ENCODE measurements at regions not wholly inside any gene's neighbourhood (a gene's known extent, or its start where the extent isn't known, plus 50 kb on each side); places are given as distances from the start of the nearest gene placed in this dataset.

GRCh38 chrX:22404297-22404696 lies 131.6 kb downstream of the CBLL2 start:
- Histone ChIP-seq H3K4me3 (ENCODE audit: low read length) (no peak overlapping the region), H3K36me3 (ENCODE audit: control insufficient read depth, insufficient read depth, low read length) (no peaks in the 10 kb centered on the region), H3K27ac (ENCODE audit: low read depth, low read length) (no peak overlapping the region), H3K4me1 (ENCODE audit: control insufficient read depth, insufficient read depth, low read length) (no peaks in the 10 kb centered on the region), H3K9me3 (ENCODE audit: control insufficient read depth, low read length) (no peaks in the 10 kb centered on the region), H3K9ac (ENCODE audit: extremely low read depth, low read length, poor library complexity, severe bottlenecking) (no peak overlapping the region), H3K27me3 (ENCODE audit: control insufficient read depth, insufficient read depth, low read length, poor library complexity, severe bottlenecking) (no peaks in the 10 kb centered on the region)
- H3K9me3 Mint-ChIP-seq: no peaks in the 10 kb centered on the region
- no peak overlapping the region for H3K4me3 Mint-ChIP-seq
- DNase-seq: no peak
- whole genome bisulfite sequencing, 2 experiments (ENCODE audit: insufficient coverage in 1 of 2, insufficient read length in 1 of 2): 96% methylated on average over 3 of the region's 3 CpGs; no CpG with 5 or more reads in 1 of the 2 experiments
- TF ChIP-seq, protein P1, sequence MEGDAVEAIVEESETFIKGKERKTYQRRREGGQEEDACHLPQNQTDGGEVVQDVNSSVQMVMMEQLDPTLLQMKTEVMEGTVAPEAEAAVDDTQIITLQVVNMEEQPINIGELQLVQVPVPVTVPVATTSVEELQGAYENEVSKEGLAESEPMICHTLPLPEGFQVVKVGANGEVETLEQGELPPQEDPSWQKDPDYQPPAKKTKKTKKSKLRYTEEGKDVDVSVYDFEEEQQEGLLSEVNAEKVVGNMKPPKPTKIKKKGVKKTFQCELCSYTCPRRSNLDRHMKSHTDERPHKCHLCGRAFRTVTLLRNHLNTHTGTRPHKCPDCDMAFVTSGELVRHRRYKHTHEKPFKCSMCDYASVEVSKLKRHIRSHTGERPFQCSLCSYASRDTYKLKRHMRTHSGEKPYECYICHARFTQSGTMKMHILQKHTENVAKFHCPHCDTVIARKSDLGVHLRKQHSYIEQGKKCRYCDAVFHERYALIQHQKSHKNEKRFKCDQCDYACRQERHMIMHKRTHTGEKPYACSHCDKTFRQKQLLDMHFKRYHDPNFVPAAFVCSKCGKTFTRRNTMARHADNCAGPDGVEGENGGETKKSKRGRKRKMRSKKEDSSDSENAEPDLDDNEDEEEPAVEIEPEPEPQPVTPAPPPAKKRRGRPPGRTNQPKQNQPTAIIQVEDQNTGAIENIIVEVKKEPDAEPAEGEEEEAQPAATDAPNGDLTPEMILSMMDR (conservative IDR thresholded peaks at IDR 0.05): no peak
- H3K27me3 Mint-ChIP-seq (ENCODE audit: insufficient read depth): no peaks in the 10 kb centered on the region
- H3K27ac Mint-ChIP-seq: no peak overlapping the region
- H3K36me3 Mint-ChIP-seq (ENCODE audit: low read depth): no peaks in the 10 kb centered on the region
- no peaks in the 10 kb centered on the region for H3K4me1 Mint-ChIP-seq

DNA sequence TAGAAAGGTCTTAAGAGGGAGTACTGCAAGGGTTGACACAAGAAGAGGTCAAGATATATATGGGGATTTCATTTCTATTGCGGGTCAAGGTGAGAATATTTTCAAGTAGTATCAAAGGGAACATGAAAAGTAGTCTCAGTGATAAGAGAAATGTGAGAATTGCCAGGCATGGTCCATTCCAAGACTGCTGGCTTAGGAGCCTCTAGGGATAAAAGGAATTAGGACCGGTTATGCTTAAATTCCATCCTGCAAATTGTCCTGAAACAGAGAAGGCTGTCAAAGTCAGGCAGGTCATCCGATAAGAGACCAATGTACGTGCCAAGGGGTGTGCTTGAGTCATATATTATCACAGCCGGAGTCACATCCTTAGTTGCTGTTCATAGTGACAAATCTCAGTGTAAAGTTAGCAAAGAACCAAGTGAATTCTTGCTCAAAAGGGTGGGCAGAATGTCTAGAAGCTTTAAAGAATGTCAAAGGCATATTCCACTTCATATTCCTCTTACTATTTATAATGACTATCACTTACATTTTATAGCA lies 133.6 kb downstream of the CBLL2 start:
- TF ChIP-seq, protein P1 (conservative IDR thresholded peaks at IDR 0.05): no peak
- Mint-ChIP-seq H3K4me3 (no peak overlapping the region), H3K4me1 (no peaks in the 10 kb centered on the region), H3K36me3 (ENCODE audit: low read depth) (no peaks in the 10 kb centered on the region), H3K27me3 (ENCODE audit: insufficient read depth) (no peaks in the 10 kb centered on the region), H3K9me3 (no peaks in the 10 kb centered on the region), H3K27ac (no peak overlapping the region)
- Histone ChIP-seq H3K4me3 (ENCODE audit: low read length) (no peak overlapping the region), H3K27me3 (ENCODE audit: control insufficient read depth, insufficient read depth, low read length, poor library complexity, severe bottlenecking) (no peaks in the 10 kb centered on the region), H3K9me3 (ENCODE audit: control insufficient read depth, low read length) (no peaks in the 10 kb centered on the region), H3K27ac (ENCODE audit: low read depth, low read length) (no peak overlapping the region), H3K9ac (ENCODE audit: extremely low read depth, low read length, poor library complexity, severe bottlenecking) (no peak overlapping the region), H3K36me3 (ENCODE audit: control insufficient read depth, insufficient read depth, low read length) (no peaks in the 10 kb centered on the region), H3K4me1 (ENCODE audit: control insufficient read depth, insufficient read depth, low read length) (no peaks in the 10 kb centered on the region)
- no peak for DNase-seq
- WGBS, 2 experiments (ENCODE audit: insufficient coverage in 1 of 2, insufficient read length in 1 of 2): 94% methylated on average over 2 to 5 of the region's 5 CpGs

DNA sequence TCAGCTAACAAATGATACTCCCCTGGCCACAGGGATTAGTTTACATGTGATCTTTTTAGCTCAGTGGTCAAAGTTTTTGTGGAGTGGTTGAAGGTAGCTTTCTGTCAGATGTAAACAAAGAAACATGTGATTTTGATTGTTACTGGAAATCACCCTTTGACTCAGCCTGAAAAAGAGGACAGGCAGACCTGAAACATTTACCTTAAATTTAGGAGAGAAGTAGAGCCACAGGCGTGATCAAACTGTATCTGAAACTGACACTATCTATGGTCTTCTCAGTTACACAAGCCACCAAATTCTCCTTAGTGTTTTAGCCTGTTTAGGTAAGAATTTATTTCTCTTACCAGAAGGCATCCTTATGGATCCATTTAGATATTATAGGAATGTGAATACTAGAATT lies 136.7 kb downstream of the CBLL2 start:
- Histone ChIP-seq H3K4me3 (ENCODE audit: low read length) (no peak overlapping the region), H3K9ac (ENCODE audit: extremely low read depth, low read length, poor library complexity, severe bottlenecking) (no peak overlapping the region), H3K27me3 (ENCODE audit: control insufficient read depth, insufficient read depth, low read length, poor library complexity, severe bottlenecking) (no peaks in the 10 kb centered on the region), H3K36me3 (ENCODE audit: control insufficient read depth, insufficient read depth, low read length) (no peaks in the 10 kb centered on the region), H3K9me3 (ENCODE audit: control insufficient read depth, low read length) (no peaks in the 10 kb centered on the region), H3K4me1 (ENCODE audit: control insufficient read depth, insufficient read depth, low read length) (no peaks in the 10 kb centered on the region), H3K27ac (ENCODE audit: low read depth, low read length) (no peak overlapping the region)
- Mint-ChIP-seq H3K4me3 (no peak overlapping the region), H3K27ac (no peak overlapping the region), H3K27me3 (ENCODE audit: insufficient read depth) (no peaks in the 10 kb centered on the region), H3K9me3 (no peaks in the 10 kb centered on the region), H3K36me3 (ENCODE audit: low read depth) (no peaks in the 10 kb centered on the region), H3K4me1 (no peaks in the 10 kb centered on the region)
- TF ChIP-seq, protein P1 (conservative IDR thresholded peaks at IDR 0.05): no peak
- WGBS, 2 experiments (ENCODE audit: insufficient coverage in 1 of 2, insufficient read length in 1 of 2): no CpG with 5 or more reads among the region's 1 CpG
- no peak for DNase-seq
